ENCODE measurements at regions not wholly inside any gene's neighbourhood (a gene's known extent, or its start where the extent isn't known, plus 50 kb on each side); places are given as distances from the start of the nearest gene placed in this dataset.

GRCh38 chr14:61197416-61197815 lies 83.7 kb downstream of the TMEM30B start:
- H3K4me2 ChIP-seq = no peak overlapping the region
- no peaks in the 10 kb centered on the region for H3K36me3 ChIP-seq
- H3K4me1 ChIP-seq = peaks cover 0 to 6% (median 2%) of the 10 kb centered on the region in 10 experiments; a peak in 5 of 20 replicates
- H3K27ac ChIP-seq = no peak overlapping the region
- H3K27me3 ChIP-seq = no peaks in the 10 kb centered on the region
- TF ChIP-seq Cebpa-rat (IDR thresholded peaks at IDR 0.05) = no peak
- H3K9ac ChIP-seq = no peak overlapping the region
- no peak overlapping the region for H3K4me3 ChIP-seq
- H3K9me3 ChIP-seq (replicated peaks in 1 of 11) = peaks cover 0 to 5% (median 0%) of the 10 kb centered on the region in 11 experiments; a peak in 1 of 22 replicates
- H4K20me1 ChIP-seq = no peaks in the 10 kb centered on the region

GRCh38 chr14:61196792-61197191 lies 84.3 kb downstream of the TMEM30B start:
- no peaks in the 10 kb centered on the region for H4K20me1 ChIP-seq
- no peak overlapping the region for H3K9ac ChIP-seq
- no peak overlapping the region for H3K27ac ChIP-seq
- H3K9me3 ChIP-seq (replicated peaks in 1 of 11) = peaks cover 0 to 5% (median 0%) of the 10 kb centered on the region in 11 experiments; a peak in 1 of 22 replicates
- H3K4me1 ChIP-seq = peaks cover 0 to under 1% (median 0%) of the 10 kb centered on the region in 10 experiments; a peak in 1 of 20 replicates
- no peaks in the 10 kb centered on the region for H3K27me3 ChIP-seq
- H3K4me2 ChIP-seq = no peak overlapping the region
- no peak for TF ChIP-seq Cebpa-rat (IDR thresholded peaks at IDR 0.05)
- H3K36me3 ChIP-seq = no peaks in the 10 kb centered on the region
- no peak overlapping the region for H3K4me3 ChIP-seq

- Histone ChIP-seq H3K4me2 (no peak overlapping the region), H3K27ac (no peak overlapping the region), H3K4me3 (no peak overlapping the region), H3K9ac (no peak overlapping the region), H3K36me3 (no peaks in the 10 kb centered on the region), H3K27me3 (no peaks in the 10 kb centered on the region), H3K4me1 (no peaks in the 10 kb centered on the region), H3K9me3 (replicated peaks in 1 of 11) (peaks cover 0 to 5% (median 0%) of the 10 kb centered on the region in 11 experiments; a peak in 1 of 22 replicates), H4K20me1 (no peaks in the 10 kb centered on the region)
- no peak for TF ChIP-seq Cebpa-rat (IDR thresholded peaks at IDR 0.05)
Measured at GRCh38 chr14:61196034-61196433, 85.1 kb downstream of the TMEM30B start.

GRCh38 chr14:61193476-61193875 lies 87.7 kb downstream of the TMEM30B start:
- TF ChIP-seq Cebpa-rat (IDR thresholded peaks at IDR 0.05) = no peak

GRCh38 chr14:61192989-61193388 lies 88.1 kb downstream of the TMEM30B start:
- H3K4me1 ChIP-seq = no peaks in the 10 kb centered on the region
- TF ChIP-seq Cebpa-rat (IDR thresholded peaks at IDR 0.05) = no peak
- H4K20me1 ChIP-seq = no peaks in the 10 kb centered on the region
- H3K9ac ChIP-seq = no peak overlapping the region
- H3K27ac ChIP-seq = no peak overlapping the region
- peaks cover 0 to 5% (median 0%) of the 10 kb centered on the region in 11 experiments; a peak in 1 of 22 replicates for H3K9me3 ChIP-seq (replicated peaks in 1 of 11)
- H3K36me3 ChIP-seq = no peaks in the 10 kb centered on the region
- no peak overlapping the region for H3K4me3 ChIP-seq
- no peak overlapping the region for H3K4me2 ChIP-seq
- H3K27me3 ChIP-seq = no peaks in the 10 kb centered on the region

More at GRCh38 chr14:61193476-61193875, 87.7 kb downstream of the TMEM30B start:
- no peaks in the 10 kb centered on the region for H3K4me1 ChIP-seq
- no peak overlapping the region for H3K9ac ChIP-seq
- no peak overlapping the region for H3K4me2 ChIP-seq
- no peaks in the 10 kb centered on the region for H4K20me1 ChIP-seq
- H3K36me3 ChIP-seq = no peaks in the 10 kb centered on the region
- no peak overlapping the region for H3K4me3 ChIP-seq
- no peak overlapping the region for H3K27ac ChIP-seq
- H3K9me3 ChIP-seq (replicated peaks in 1 of 11) = peaks cover 0 to 5% (median 0%) of the 10 kb centered on the region in 11 experiments; a peak in 1 of 22 replicates
- no peaks in the 10 kb centered on the region for H3K27me3 ChIP-seq

GRCh38 chr14:61191733-61192132 lies 89.4 kb downstream of the TMEM30B start:
- TF ChIP-seq Cebpa-rat (IDR thresholded peaks at IDR 0.05) = no peak
- no peak overlapping the region for H3K9ac ChIP-seq
- H3K4me3 ChIP-seq = no peak overlapping the region
- no peaks in the 10 kb centered on the region for H4K20me1 ChIP-seq
- H3K4me1 ChIP-seq = no peaks in the 10 kb centered on the region
- no peak overlapping the region for H3K27ac ChIP-seq
- no peaks in the 10 kb centered on the region for H3K36me3 ChIP-seq
- no peaks in the 10 kb centered on the region for H3K27me3 ChIP-seq
- H3K4me2 ChIP-seq = no peak overlapping the region
- H3K9me3 ChIP-seq (replicated peaks in 1 of 11) = peaks cover 0 to 5% (median 0%) of the 10 kb centered on the region in 11 experiments; a peak in 1 of 22 replicates

GRCh38 chr14:61190341-61190740 lies 90.8 kb downstream of the TMEM30B start:
- no peaks in the 10 kb centered on the region for H3K27me3 ChIP-seq
- H3K36me3 ChIP-seq = no peaks in the 10 kb centered on the region
- H3K9ac ChIP-seq = no peak overlapping the region
- no peak overlapping the region for H3K4me3 ChIP-seq
- no peak overlapping the region for H3K27ac ChIP-seq
- no peak overlapping the region for H3K4me2 ChIP-seq
- no peaks in the 10 kb centered on the region for H3K4me1 ChIP-seq
- no peaks in the 10 kb centered on the region for H3K9me3 ChIP-seq (replicated peaks in 1 of 11)
- TF ChIP-seq Cebpa-rat (IDR thresholded peaks at IDR 0.05) = no peak
- H4K20me1 ChIP-seq = no peaks in the 10 kb centered on the region

- Histone ChIP-seq H3K4me3 (no peak overlapping the region), H3K36me3 (no peaks in the 10 kb centered on the region), H3K9ac (no peak overlapping the region), H3K27ac (no peak overlapping the region), H3K9me3 (replicated peaks in 1 of 11) (no peaks in the 10 kb centered on the region), H3K27me3 (no peaks in the 10 kb centered on the region), H3K4me1 (no peaks in the 10 kb centered on the region), H4K20me1 (no peaks in the 10 kb centered on the region), H3K4me2 (no peak overlapping the region)
- TF ChIP-seq Cebpa-rat (IDR thresholded peaks at IDR 0.05) = no peak
Measured at GRCh38 chr14:61188978-61189808, 91.9 kb downstream of the TMEM30B start.

- H3K4me1 ChIP-seq = no peaks in the 10 kb centered on the region
- no peak overlapping the region for H3K27ac ChIP-seq
- H3K9ac ChIP-seq = no peak overlapping the region
- no peak for TF ChIP-seq Cebpa-rat (IDR thresholded peaks at IDR 0.05)
- no peaks in the 10 kb centered on the region for H3K9me3 ChIP-seq (replicated peaks in 1 of 11)
- no peaks in the 10 kb centered on the region for H3K36me3 ChIP-seq
- H4K20me1 ChIP-seq = no peaks in the 10 kb centered on the region
- no peak overlapping the region for H3K4me2 ChIP-seq
- H3K27me3 ChIP-seq = no peaks in the 10 kb centered on the region
- H3K4me3 ChIP-seq = no peak overlapping the region
Measured at GRCh38 chr14:61188196-61188595, 92.9 kb downstream of the TMEM30B start.

Data from BLaER1 treated with 17β-estradiol and CSF1 and Interleukin-3, amounts not matched to agents 10 nM and 100 nM (cell line).